ENCODE measurements at regions not wholly inside any gene's neighbourhood (a gene's known extent, or its start where the extent isn't known, plus 50 kb on each side); places are given as distances from the start of the nearest gene placed in this dataset.
"Not testable (repeated sequence)": the region's sequence is repeated elsewhere in the genome, so short reads cannot be mapped to it uniquely, and the experiment has no call there.

GRCh38 chr12:131430158-131430742, 280.6 kb upstream of the SFSWAP start:
- DNase-seq (ENCODE audit: insufficient read length) = no peak
- no peak for FAIRE-seq
- TF ChIP-seq TAF1 (IDR thresholded peaks at IDR 0.05; ENCODE audit: borderline replicate concordance, low read depth, low read length) (no peak), POLR2A (IDR thresholded peaks at IDR 0.05; ENCODE audit: low read depth, low read length) (no peak), POLR2AphosphoS5 (IDR thresholded peaks at IDR 0.05; ENCODE audit: low read depth, low read length) (no peak)

DNA sequence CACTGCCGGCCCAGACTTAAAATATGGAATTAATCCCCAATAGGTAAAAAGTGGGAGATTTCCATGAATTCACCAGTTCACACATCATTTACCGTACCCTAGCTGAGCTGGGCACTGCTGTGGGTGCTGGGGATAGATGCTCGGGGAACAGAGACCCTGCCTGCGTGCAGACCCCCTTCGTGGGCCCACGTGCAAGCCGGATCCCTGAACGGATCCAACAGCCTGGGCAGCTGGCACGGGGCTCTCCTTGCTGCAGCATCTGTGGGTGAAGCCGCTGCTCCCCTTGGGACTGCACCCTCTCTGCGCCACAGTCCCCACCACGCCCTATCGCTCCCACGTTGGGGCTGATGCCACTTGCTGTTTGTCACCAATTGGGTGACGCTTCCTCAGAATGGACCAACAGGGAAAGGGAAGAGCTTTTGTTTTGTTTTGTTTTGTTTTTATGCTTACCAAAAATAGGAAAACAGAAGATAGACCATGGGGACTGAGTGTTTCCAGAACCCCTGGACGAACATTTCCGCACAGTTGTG, 279.7 kb upstream of the SFSWAP start:
- DNase-seq (ENCODE audit: insufficient read length); FAIRE-seq: not testable (repeated sequence)

DNA sequence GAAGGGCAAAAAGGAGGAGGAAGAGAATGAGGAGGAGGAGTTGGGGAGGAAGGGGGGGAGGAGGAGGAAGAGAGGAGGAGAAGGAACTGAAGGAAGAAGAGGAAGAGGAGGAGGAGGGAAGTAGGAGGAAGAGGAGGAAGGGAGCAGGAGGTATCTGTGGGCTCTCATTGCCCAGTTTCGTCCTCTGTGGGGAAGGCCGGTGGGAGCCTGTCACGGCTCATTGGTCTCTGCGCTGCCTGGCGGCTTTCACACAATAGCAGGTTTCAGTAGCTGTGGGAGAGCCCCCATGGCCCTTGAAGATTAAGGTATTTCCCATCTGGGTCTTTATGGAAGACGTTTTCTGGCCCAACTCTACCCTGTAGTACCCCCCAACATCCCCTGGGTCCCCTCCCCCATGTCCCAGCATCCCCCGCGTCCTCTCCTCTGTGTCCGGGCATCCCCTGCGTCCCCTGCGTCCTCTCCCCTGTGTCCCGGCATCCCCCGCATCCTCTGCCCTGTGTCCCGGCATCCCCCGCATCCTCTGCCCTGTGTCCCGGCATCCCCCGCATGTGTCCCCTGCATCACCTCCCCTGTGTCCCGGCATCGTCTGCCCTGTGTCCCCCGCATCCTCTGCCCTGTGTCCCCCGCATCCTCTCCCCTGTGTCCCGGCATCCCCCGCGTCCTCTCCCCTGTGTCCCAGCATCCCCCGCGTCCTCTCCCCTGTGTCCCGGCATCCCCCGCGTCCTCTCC, 278.2 kb upstream of the SFSWAP start:
- DNase-seq (ENCODE audit: insufficient read length) = peak; percentile 57
- TF ChIP-seq TAF1 (IDR thresholded peaks at IDR 0.05; ENCODE audit: borderline replicate concordance, low read depth, low read length) (no peak), POLR2AphosphoS5 (IDR thresholded peaks at IDR 0.05; ENCODE audit: low read depth, low read length) (no peak), POLR2A (IDR thresholded peaks at IDR 0.05; ENCODE audit: low read depth, low read length) (no peak)
- FAIRE-seq = no peak

DNA sequence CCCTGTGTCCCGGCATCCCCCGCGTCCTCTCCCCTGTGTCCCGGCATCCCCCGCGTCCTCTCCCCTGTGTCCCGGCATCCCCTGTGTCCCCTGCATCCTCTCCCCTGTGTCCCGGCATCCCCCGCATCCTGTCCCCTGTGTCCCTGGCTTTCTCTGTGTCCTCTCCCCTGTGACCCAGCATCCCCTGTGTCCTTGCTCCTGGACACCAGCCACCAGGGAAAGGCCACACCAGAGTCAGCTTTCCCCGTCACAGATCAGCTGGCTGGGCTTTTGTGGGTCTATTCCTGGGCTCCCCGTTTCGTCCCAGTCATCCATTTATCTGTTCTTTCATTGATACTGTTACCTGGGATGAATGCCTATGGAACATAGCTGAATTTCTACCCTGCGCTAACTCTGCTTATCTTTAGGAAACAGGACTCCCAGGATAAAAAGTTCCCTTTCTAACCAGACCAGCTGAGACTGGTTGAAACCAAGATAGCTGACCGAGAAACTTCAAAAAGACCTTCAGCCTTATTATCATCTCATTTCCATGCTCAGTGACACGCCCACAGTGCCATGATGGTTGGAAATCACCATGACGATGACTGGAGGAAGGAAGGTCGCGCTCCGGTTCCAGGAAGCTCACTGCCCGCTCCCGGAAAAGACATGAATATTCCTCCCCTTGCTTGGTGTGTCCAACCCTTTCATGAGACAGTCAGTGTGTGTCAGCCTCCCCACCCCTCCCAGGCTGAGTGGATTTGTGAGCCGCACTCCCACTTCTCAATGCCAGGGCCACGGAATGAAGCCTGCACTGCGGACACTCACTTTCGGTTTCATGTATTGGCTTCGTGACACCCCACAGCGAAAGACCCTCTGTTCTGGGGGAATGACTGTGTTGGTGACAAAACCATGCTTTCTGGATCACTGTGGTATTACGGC, 276.4 kb upstream of the SFSWAP start:
- DNase-seq (ENCODE audit: insufficient read length) = no peak

DNA sequence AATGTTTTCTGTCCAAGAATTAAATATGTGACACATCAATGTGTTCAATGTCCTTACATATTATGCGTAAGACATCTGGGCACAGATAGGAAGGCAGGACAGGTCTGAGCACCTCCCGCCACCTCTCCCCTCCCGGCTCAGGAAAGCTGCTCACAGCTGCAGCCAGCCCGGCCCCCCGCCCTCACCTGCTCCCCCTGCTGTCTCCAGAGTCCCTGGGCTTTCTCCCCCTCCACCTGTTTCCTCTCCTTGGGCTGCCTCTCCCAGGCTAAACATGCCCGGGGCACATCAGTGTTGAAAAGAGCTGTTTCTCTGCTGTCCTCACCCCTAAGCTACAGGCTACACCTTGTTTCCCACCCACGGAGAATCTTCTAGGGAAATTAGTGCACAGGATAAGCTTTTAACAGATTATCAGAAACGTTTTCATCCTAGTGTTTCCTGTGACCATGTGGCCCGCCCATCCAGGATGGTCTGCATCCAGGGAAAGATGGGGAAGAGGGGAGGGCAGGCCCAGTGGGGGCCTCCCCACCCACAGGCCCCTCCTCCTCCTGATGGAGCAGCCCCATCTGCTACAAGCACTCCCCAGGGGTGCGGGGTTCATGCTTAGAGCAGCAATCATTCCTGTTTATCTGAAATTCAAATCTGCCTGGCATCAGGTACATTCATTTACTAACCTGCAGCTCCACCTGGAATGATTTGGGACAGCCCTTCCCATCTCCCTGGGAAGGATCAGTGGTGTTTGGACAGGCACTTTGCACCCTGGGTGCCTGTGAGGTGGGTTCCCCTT, 273.8 kb upstream of the SFSWAP start:
- no peak for DNase-seq (ENCODE audit: insufficient read length)
- FAIRE-seq = no peak
- TF ChIP-seq TAF1 (IDR thresholded peaks at IDR 0.05; ENCODE audit: borderline replicate concordance, low read depth, low read length) (no peak), POLR2A (IDR thresholded peaks at IDR 0.05; ENCODE audit: low read depth, low read length) (no peak), POLR2AphosphoS5 (IDR thresholded peaks at IDR 0.05; ENCODE audit: low read depth, low read length) (no peak)

More for the DNA sequence above, 276.4 kb upstream of the SFSWAP start:
- no peak for FAIRE-seq
- TF ChIP-seq POLR2A (IDR thresholded peaks at IDR 0.05; ENCODE audit: low read depth, low read length) (no peak), TAF1 (IDR thresholded peaks at IDR 0.05; ENCODE audit: borderline replicate concordance, low read depth, low read length) (no peak), POLR2AphosphoS5 (IDR thresholded peaks at IDR 0.05; ENCODE audit: low read depth, low read length) (no peak)

DNA sequence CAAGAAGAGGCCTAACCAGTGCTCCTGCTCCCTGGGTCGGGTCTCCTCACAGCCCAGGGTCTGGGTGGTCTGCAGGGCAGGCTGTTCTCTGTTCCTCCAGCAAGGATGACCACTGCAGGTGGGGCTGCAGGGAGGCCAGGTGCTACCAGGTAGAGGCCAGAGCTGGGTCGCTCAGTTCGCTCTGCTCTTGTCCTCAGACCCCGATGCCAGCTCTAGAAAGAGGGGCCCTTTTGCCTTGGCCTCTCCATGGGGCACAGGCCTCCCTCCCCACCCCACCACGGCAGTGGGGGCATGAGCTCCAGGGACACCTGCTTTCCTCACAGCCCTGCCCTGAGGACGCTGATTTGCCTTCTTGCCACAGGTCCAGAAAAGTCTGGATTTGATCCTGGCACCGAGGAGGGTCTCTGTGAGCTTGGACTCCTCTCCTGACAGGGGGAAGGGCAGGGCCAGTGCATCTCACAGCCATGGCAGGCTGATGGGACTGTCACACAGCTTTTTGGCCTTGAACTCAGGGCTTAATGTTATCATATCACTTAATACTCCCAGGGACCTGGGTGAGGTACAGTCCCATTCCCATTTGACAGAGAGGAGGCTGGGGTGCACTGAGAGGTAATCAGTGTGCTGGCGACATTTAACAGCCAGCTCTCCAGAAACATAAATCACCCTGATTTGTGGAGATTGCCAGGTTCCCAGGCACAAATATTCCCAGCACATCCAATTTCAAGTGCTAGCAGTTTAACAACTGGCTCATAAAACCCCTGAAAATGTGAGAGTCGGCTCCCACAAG, 273.0 kb upstream of the SFSWAP start:
- FAIRE-seq (no peak), DNase-seq (ENCODE audit: insufficient read length) (no peak)
- no peak for TF ChIP-seq TAF1 (IDR thresholded peaks at IDR 0.05; ENCODE audit: borderline replicate concordance, low read depth, low read length)
- TF ChIP-seq POLR2A (IDR thresholded peaks at IDR 0.05; ENCODE audit: low read depth, low read length) = no peak
- TF ChIP-seq POLR2AphosphoS5 (IDR thresholded peaks at IDR 0.05; ENCODE audit: low read depth, low read length) = no peak

DNA sequence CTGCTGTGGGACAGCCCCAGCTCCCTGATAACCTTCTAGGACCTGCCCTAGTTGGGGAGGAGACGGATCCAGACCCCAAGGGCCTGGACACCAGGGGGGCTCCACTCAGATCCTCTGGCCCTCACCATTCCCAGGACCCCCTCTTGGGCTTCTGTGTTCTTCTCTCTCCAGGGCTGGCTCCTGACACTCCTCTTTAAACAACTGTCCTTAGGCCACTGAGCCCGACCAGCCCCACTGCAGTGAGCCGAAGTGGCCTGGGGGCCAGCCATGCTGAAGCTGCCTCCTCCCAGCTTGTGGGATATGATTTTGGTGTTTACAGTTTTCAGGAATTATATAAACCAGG, 272.4 kb upstream of the SFSWAP start:
- not testable (repeated sequence) for DNase-seq (ENCODE audit: insufficient read length); FAIRE-seq

- TF ChIP-seq POLR2AphosphoS5 (IDR thresholded peaks at IDR 0.05; ENCODE audit: low read depth, low read length) (no peak), TAF1 (IDR thresholded peaks at IDR 0.05; ENCODE audit: borderline replicate concordance, low read depth, low read length) (no peak), POLR2A (IDR thresholded peaks at IDR 0.05; ENCODE audit: low read depth, low read length) (no peak)
- FAIRE-seq = no peak
- DNase-seq (ENCODE audit: insufficient read length) = no peak
Measured at GRCh38 chr12:131438881-131439280, 272.0 kb upstream of the SFSWAP start.

DNA sequence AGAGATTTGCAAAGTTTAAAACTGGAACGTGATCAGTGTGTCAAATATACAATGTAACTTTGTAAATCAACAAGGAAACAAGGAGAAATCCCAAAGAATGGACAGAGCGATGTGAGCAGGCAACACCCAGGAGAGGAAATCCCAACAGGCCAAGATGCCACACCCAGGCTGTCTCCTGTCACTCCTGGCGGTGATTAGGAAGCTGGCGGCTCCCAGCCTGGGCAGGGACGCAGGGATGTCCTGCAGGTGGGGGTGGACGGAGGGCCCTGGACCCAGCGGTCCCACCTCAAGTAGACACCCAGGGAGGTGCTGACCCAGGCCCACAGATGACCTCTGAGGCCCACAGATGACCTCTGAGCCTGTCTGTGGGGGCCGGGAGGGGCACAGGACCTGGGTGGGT, 271.1 kb upstream of the SFSWAP start:
- not testable (repeated sequence) for DNase-seq (ENCODE audit: insufficient read length); FAIRE-seq

DNA sequence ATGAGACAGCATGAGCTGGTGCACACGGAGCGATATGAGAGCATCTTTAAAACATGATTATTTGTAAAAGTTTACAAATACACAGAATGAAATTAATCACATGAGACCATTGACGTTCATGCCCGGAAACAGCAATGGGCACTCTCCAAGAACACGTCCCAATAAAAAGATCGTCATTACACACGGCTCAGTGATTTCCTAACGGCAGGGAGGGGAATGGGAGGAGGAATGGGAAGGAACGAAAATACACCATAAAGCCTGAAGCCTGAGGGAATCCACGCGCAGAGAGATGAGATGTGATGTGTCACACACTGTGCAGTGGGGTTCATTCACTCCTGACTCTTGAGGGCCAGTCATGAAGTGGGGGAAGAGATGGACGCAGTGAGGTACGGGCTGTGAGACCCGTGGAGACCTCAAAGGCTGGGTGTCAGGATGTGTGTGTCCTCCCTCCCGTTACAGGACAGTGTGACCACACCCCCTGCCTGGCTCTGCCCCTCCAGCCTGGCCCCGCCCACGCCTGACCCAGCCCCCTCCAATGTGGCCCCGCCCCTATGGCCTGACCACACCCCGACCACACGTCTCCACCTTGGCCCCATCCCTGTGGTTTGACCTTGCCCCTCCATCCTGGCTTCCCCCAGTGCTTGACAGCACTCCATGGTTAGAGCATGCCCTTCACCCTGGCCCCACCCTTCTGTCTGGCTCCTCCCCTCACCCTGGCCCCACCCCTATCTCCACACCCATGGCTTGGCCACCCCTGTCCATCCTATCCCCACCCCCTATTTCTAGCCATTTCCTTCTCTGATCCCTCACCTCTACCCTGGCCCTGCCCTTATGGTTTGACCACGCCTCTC, 270.5 kb upstream of the SFSWAP start:
- not testable (repeated sequence) for DNase-seq (ENCODE audit: insufficient read length)
- peak; percentile 81 for FAIRE-seq

Measured in GM12892 (cell line).